ENCODE measurements at regions not wholly inside any gene's neighbourhood (a gene's known extent, or its start where the extent isn't known, plus 50 kb on each side); places are given as distances from the start of the nearest gene placed in this dataset.

DNA sequence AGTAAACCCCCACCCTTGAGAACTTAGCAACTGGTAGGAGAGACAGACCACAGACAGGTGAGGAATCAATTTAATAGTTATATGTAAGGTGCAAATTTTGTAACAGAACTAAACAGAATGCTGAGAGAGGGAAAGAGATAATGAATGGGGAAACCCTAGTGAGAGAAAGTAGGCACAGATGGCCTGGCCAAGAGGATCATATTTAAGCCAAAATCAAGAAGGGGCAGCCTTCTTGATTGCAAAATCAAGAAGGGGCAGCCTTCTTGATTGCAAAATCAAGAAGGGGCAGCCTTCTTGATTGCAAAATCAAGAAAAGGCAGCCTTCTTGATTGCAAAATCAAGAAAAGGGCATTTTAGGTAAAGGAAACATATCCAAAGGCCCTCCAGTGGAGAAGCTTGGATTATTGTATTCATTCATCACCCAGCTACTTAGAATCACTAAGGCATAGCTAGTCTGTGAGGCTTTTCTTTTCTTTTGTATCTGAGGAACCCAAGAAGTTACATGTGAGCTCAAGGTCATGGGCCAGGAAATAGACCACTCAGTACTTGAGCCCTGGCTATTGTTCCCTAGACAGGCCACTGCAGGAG is 190.6 kb downstream of the CYLD start:
- DNase-seq (ENCODE audit: low read depth in 3 of 3, low spot score in 2 of 3), result no peak

DNA sequence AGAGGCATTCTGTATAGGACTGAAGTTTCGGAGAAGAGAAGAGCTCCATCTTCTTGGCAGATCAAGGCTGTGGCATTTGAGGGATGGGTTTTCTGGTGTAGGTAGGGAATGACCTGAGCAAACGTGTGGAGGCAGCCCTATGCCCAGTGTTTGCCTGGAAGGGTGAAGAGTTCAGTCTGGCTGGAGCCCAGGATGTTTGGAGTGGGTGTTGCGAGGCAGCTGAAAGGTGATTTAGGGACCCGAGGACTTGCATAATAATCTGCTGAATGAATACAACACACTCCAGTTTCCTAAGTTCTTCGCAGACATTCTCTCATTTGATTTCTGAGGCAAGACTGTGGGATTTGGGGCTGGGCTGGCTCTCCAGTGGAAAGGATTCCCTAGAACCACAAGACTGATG is 186.2 kb downstream of the CYLD start:
- no peak for DNase-seq (ENCODE audit: low read depth in 3 of 3, low spot score in 2 of 3)

DNA sequence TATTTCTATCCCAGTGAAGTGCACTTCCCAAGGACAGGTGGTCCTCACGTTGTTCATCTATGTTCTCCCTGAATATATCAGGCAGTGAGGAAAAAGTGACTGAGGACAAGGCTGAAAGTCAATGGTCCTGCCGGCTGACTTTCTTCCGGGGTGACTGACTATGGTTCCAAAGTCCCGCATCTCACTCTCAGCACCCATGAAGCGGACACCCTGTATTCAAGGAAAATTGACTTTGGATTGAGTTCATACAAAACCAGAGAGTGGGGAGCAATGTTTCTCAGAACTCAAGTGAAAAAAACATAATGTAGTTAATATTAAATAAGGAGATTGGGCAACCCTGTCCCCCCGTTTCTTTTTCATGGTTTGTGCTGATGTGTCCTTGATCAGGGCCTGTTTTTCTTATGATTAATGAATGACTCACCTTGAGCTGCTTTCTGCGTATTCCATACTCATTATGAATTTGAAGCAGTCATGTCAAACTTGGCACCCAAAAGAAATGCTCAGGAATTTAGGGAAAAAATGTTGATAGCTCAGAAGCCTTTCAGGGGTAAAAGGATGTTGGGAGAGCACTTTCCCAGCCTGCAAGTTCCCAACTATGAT is 184.0 kb downstream of the CYLD start:
- DNase-seq (ENCODE audit: low read depth in 3 of 3, low spot score in 2 of 3), result no peak

DNA sequence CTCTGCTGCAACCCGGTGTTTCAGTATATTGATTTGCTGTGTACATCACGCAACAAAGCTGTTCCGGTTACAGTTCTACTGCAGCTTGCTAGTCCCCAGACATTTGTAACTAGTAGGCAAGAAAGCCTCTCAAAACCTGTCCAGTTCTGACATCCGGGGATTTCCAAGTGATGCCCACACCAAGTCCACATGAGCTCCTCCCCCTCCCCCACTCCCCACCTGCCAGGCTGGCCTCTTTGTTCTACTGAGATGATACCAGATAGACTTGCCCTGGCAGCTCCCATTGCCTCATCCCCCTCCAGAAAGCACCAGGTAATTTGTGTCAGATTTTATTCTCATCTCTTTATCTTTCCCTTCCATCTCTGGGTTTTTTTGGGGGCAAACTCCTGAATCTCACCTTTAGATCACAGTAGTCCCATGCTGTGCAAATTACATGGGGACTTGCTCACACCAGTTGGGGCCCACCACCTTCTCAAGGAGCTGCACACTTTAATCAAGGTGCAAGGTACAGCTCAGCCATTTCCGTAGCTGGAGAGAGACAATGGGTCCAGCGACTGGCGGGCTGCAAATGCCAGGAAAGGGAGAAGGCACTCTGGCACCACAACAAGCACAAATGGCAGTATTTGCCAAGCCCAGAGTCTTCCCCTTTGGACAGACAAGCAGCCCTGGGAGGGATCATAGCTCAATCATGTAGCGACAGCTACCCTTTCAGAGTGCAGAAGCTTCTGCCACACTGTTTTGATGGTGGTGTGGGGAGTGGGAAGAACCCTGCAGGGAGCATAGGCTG is 183.1 kb downstream of the CYLD start:
- no peak for DNase-seq (ENCODE audit: low read depth in 3 of 3, low spot score in 2 of 3)

DNA sequence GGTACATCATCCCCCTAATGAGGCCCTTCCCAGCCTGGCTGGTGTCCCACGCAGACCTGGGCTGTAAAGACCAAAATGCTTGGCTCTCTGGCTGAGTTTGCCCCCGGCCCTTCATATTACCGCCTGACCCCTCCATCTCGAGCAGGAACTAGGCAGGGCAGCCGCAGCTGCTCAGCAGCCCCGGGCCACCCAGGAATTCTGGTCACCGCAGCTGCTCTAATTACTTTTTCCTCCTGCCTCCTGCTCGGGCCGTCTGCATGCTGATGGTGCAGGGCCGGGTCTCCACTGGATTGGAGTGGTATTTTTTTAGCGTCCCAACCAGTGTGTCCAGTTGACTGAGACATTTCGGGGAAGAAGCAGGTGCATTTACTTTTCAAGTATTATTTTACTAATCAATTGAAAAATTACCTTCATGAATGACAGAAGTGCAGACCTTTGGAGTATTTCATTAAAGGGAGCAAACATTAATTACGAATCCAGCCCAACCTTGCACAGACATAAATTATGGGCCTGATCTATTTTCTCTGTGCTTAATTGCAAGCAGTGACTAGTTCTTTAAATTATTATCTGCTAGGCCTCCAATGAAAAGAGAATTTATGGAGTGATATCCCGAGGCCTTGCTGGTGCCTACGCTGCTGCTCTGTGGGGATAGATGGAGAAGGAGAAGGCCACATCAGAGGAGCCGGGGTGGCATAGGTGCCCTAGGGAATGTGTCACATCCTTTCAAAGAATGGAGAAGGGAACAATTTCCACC is 176.2 kb downstream of the CYLD start:
- no peak for DNase-seq (ENCODE audit: low read depth in 3 of 3, low spot score in 2 of 3)

DNA sequence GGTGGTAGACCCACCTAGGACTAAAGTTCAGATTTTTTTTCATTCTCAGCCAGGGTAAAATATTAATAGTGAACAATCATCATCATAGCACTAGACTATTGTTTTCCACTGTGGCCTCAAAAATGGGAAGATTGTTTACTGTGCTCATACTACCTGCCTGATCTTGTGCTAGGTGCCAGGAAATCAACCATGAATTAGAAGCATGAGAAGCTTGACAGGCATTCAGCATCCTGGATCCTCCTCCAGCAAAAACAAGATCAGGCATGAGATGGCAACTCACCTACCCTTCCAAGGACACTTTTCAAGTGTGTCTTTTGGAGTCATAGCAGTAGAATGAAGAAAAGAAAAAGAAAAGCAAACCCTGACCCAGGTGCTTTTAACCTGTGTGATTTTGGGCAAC is 174.2 kb downstream of the CYLD start:
- DNase-seq (ENCODE audit: low read depth in 3 of 3, low spot score in 2 of 3), result no peak

DNA sequence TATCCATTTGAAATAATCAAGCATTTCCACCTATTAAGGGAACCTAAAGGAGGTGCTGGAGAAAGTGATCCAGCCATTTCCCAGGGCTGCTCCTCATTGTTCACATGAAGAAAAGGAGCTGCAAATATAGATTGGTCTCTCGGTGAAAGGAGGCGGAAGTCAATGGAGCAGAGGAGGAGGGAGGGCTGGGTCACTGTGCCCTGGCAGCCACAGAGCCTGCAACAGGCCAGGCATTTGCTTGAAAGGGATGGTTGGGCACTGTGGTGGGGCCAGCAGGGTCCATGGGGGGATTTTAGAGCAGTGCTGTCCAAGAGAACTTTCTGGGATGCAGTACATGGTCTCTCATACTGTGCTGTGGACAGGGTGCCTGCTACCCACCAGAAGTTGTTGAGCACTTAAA is 173.2 kb downstream of the CYLD start:
- DNase-seq (ENCODE audit: low read depth in 3 of 3, low spot score in 2 of 3), result no peak

DNA sequence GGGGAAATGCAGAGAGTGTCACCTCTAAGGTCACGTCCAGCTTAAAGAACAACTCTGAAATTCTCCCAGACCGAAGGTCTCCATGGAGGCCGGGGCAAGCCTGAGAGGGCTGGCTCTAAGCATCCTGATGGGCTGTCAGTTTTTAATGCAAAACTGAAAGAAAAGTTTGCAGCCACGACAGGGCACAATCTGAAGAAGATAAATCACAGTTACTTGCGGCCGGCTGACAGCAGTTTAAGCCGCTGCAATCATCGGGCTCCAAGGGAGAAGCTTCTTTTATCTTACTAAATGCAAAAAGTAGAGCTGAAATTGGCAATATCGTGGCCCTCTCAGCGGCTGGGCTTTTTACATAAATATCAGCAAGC is 168.8 kb downstream of the CYLD start:
- no peak for DNase-seq (ENCODE audit: low read depth in 3 of 3, low spot score in 2 of 3)

DNA sequence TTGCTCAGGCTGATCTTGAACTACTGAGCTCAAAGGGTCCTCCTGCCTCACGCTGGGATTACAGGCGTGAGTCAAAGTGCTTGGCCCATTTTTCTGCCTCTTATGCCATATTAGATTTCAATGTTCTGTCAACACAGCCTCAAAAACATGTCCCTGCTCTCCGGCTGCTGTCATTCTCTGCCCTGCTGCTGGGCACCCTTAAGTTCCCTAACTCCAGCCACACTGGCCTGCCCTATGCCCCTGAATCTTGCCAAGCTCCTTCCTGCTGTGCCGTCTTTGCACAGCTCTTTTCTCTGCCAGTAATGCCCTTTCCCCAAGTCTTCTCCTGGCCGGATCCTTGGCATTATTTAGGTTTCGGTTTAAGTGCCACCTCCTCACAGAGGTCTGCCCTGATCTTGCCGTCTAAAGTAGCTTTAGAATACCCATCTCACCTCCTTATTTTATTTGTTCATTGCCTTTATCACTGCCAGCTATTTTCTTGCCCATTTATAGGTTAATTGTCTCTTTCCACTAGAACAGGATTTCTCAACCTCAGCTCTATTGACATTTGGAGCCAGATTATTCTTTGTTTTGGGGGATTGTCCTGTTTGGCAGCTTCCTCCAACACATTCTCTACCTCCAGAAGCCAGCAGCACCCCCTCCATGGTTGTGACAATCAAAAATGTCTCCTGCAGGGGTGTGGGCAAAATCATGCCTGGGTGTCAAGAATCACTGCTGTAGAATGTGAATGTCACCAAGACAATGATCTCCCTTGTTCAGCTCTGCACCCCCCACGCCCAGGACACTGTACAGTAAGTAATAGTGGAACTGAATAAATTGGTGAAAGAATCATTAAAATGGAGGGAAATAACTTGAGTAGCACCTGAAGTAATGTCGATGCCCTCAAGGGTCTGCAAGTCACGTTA is 168.2 kb downstream of the CYLD start:
- no peak for DNase-seq (ENCODE audit: low read depth in 3 of 3, low spot score in 2 of 3)

DNA sequence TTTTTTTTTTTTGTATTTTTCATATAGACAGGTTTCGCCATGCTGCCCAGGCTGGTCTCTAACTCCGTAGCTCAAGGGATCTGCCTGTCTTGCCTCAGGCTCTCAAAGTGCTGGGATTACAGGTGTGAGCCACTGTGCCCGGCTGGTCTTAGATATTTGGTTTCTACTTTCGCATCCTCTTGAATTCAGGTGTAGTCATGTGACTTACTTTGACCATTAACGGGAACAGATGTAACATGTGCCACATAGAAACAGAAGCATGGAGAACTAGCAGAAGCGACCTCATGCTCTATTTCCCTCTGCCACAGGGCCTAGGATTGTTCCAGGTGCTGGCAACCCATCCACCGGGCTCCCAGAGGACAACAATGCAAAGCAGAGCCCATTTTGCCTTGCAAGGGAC is 166.6 kb downstream of the CYLD start:
- DNase-seq (ENCODE audit: low read depth in 3 of 3, low spot score in 2 of 3), result no peak

DNA sequence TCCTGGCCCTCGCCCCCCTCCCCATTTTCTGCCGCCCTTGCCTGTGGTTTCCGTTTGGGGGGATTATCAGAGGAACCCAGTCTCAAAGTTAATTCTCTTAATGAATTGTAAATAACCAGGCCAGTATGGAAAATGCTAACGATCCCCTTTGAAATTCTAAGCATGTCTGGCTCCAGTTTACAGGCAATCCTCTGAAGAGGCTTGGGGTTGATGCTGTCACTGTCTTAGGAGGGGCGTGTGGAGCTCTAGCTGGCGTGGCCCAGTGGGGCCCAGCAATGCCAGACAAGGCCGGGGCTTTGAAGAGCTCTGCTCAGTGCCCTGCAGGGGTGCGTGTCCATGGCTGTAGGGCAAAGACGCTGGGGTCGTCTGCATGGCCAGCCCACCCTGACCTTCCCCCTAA is 164.6 kb downstream of the CYLD start:
- no peak for DNase-seq (ENCODE audit: low read depth in 3 of 3, low spot score in 2 of 3)

DNA sequence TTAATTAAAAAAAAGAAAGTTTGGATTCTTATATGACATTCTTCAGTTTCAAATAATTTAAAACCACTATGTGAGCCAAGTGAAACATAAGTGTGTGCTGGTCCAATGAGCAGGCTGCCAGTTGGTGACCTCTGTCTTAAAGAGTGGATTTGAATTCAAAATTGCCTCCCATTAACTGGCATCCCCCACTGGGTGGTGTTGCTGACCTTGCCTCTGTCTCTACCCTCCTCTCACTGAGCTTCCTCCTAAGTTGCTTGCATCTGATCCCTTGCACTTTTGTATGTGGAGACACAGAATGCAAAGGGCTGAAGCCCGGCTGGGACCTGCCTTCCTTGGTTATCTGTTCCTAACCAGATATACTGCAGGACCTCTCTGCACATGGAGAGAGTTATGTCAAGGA is 160.6 kb downstream of the CYLD start:
- DNase-seq (ENCODE audit: low read depth in 3 of 3, low spot score in 2 of 3), result no peak

DNA sequence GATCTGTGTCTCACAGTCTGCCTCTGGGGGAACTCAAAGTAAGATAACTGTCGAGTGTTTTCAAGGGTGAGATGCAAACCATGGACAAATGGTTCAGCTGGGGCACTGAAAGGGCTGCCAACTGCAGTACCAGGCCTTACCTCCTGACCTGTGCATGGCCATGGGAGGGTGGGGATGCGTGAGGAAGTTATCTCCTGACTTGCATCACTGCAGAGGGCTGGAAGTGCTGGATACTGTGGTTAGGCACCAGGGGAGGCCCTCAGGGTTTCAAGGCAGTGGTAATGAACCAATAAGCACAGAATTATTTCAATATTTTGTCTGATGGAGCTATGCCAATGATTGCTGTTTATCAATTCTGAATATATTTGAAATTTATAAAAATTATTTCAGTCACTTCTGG is 159.2 kb downstream of the CYLD start:
- no peak for DNase-seq (ENCODE audit: low read depth in 3 of 3, low spot score in 2 of 3)

DNA sequence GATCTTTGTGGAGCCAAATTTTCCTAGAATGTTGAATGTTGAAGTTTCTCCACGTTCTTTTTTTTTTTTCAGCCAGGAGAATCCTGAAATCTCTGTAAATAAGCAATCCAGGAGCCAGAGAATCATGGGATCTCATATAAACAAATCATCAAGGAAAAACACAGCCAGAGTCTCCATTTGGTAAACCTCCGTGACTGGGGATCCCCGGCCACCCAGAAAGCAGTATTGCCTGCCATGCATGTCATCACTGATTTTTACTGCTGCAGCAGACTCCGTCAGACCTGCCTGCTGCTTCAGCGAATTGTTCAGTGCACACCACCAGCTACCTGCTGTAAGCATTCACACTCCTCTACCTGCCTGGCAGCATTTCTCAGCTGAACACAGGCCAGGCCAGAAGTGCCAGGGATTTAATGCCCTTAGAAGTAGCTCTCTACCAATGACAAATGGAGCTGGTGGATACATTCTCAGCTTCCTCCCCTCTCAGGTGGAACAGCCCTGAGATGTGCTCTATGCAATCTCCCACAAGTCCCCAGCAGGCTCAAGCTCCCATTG is 158.6 kb downstream of the CYLD start:
- DNase-seq (ENCODE audit: low read depth in 3 of 3, low spot score in 2 of 3), result no peak

DNA sequence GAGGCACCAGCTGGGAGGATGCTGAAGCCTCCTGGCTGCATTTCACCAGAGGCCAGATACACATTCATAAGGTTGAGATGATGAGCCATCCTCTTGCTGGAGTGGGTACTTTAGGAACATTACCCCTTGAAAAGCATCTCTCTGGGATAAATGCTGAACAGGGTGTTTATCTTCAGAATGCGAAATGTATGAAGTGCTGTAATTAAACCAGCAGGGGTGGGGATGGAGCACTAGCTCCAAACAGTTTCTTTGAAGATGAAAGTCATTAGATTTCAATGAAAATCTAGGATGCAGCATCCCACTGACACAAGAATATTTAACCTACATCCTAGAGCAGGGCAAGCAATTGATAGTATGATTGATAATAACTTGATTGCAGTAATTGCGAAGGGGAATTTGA is 158.1 kb downstream of the CYLD start:
- no peak for DNase-seq (ENCODE audit: low read depth in 3 of 3, low spot score in 2 of 3)

DNA sequence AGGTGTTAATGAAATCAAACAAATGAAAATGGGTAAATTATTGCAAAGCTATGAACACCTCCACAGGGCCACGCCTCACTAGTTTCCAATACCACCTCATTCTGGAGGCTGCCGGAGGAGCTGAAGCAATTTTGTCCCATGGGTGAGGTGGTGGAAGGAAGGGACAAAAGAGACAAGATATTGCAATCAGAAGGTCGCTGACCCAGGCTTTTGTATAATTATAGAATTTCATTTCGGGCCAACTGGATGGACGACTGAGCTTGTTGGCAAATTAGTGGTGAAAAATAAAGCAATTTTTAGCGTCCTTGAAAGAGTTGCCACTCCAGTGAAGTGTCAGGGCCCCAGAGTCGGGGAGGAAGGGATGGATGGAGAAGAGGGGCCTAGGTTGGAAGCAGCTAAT is 147.9 kb downstream of the CYLD start:
- DNase-seq (ENCODE audit: low read depth in 3 of 3, low spot score in 2 of 3), result no peak

DNA sequence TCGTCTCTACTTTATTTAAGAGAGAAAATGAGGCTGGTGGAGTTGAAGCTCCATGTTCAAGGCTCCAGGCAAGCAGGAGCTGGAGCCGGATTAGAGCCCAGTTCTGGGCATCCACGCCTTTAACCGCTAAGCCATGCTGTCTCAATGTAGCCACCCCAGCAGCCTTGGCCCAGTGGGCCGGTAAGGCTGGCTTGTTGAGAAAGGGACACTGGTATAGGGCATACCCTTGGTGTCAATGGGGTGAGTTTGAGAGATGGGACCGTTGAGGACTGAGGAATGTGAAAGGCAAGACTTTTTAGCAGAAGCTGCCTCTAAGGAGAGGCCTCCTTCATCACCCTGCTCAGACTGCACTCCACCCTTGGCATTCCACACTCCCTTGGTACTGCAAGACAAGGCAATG is 147.4 kb downstream of the CYLD start:
- no peak for DNase-seq (ENCODE audit: low read depth in 3 of 3, low spot score in 2 of 3)

DNA sequence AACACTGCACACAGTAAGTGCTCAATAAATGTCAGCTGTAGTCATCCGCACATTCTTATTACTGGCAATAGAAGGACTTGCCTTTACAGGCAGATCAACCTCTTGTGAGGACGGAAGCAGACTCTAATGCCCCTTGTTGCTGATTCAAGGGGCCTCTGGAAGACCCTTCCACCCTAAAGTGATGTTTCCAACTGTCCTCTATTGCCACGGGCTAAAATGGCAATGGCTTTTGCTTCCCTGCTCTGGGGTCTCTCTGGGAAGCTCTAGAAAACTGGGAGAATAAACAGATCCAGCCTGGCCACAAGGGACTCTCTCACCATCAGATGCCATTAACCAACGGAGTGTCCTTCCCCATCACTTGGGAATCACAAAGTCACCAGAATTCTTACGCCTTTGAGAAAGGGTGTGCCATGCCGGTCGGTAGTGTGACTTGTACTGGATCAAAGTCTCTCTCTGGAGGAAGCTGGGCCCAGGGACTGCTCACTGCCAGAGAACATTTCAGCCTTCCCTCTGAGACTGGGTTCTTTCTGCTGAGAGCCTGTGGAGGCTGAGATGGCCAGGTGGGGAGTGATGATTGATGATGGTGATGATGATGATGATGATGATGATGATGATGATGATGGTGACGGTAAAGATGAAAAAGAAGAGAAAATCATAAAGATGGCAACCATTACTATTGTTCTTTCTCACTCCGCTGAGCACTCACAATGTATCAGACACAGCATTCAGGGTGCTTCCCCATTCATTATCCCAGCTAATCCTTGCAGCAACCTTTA is 146.8 kb downstream of the CYLD start:
- no peak for DNase-seq (ENCODE audit: low read depth in 3 of 3, low spot score in 2 of 3)

DNA sequence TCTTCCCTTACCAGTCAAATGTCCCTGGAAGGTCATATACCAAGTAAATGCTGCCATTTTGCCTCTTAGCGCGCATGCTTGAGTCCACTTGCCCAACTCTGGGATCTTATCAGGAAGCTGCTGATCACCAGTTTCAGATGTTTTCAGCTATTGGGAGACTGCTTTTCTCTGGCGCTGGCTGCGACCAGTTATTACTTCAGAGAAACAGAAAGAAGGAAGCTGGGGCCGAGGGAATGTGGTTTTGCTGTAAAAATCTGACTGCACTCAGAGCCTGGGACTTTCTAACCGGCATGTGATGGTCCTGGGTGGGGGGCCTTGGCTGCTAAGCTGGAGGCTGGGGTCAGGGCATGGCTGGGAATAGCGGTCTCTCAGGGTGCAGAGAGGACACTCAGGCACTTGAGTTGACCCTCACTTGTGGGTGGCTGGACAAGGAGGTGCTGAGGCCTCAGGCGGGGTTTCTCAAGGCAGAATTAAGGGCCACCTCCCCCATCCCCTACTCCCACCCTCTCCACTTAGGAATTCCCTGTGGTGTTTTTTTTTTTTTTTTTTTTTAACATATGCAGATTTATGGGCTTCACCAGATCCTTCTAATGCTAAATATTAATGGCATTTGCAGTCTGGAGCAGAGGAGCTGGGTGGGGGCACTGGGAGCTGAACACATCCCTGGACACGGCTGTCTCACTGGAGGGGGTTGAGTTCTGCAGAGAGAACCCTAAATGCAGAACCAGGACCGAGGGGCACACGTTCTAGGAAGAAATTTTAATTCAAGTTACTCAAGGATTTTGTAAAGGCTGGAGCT is 145.8 kb downstream of the CYLD start:
- no peak for DNase-seq (ENCODE audit: low read depth in 3 of 3, low spot score in 2 of 3)
